Nucleus accumbens (tissue), 56 donors: ENCODE measurements at regions not wholly inside any gene's neighbourhood (a gene's known extent, or its start where the extent isn't known, plus 50 kb on each side); places are given as distances from the start of the nearest gene placed in this dataset.
"Not testable (repeated sequence)": the region's sequence is repeated elsewhere in the genome, so short reads cannot be mapped to it uniquely, and the experiment has no call there.

ENCODE experiments used
- DNase-seq, 56 donors: peaks; one replicate each; lab custom pipeline; 2025; lab: John Stamatoyannopoulos, UW

DNA sequence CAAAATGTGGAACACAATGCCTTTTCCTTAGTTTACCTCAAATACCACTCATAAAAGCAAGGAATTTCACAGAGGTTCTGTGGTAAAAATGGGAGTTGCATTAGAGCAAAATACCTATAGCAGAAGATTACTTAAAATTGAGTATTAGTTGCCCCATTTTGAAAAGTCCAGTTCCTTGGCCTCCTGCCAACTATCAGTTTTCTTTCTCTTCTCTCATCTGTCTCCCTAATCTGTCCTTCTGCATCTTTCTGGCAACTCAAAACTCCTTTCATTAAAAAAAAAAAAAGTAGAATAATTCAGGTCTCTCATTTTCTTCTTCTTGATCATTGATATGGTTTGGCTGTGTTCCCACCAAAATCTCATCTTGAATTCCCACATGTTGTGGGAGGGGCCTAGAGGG lies 127.3 kb downstream of the ATP23 start:
- no peak for DNase-seq

DNA sequence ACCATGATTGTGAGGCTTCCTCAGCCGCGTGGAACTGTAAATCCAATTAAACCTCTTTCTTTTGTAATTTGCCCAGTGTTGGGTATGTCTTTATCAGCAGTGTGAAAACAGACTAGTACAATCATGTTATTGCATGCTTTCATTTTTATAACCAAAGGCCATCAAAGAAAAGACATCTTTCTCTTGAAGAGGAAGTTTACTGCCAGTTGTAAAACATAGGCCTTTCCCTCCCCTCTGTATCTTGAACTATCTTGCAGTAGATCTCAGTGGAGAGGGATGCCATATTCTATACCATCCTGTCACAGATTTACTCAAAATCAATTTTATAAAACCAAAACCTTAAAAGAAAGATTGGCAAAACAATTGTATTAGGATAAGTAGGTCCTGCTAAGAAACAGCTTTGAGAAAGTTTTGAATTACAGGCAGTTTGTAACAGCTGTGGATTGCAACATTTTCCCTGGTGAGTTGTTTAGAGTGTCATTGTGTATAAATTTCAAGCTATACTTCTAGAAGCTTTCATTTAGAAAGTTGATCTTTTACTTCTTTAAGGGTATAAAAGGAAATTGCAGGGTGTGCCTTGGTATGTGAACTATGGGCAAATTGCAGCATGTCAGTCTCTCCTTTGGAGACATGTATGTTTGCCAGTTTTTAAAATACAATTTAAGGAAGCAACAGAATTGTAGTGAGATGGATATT lies 128.0 kb downstream of the ATP23 start:
- no peak for DNase-seq

DNA sequence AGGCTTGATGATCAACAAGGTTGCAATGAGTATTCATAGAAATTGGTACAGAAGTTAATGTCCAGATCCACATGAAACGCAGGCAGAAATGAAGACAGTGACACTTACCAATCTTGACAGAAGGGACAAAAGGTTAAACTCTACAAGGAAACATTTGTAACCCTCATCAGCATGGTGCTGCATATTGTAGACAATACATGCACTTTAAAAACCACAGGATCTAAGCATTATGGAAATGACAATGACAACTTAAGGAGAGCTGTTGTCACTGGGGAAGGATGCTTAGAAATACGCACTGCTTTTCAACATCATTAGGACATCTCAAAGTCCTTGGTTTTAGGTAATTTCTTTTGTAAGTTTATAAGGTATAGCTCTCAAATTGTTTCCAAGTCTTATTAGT lies 130.6 kb downstream of the ATP23 start:
- no peak for DNase-seq

DNA sequence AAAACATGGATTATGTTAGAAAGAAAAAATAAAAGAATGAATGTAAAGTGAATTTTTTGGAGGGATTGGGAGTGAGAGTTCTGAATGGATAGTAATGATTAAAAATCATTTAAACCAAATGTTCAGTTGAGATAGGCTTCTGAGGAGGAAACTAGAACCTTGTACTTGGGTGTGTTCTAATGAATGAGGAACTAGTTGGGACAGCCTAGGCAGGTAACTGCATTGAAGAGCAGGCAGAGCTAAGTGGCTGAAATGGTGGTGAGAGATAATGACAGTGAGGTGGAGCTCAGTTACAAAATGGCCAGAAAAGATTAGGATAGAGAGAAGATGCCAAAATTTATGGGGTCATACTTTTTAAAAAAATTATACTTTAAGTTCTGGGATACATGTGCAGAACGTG lies 132.9 kb downstream of the ATP23 start:
- no peak for DNase-seq

DNA sequence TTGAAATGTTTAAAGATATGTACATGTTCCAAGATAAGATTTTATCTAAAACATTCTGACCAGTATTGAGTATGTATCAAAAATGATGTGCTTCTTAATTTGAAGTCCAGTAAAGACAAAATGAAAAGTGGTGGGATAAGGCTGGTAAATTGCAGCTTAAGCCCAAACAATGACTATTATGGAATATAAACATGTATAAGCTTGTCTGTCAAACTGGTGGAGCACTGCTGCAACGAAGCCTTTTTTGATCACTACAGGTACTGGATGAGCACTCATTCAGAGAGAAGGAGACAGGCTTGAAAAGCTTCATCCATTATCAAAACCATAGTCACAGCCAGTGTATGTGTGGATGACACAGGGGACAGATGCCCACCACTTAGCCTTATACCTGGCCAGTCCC lies 138.4 kb downstream of the ATP23 start:
- no peak for DNase-seq

DNA sequence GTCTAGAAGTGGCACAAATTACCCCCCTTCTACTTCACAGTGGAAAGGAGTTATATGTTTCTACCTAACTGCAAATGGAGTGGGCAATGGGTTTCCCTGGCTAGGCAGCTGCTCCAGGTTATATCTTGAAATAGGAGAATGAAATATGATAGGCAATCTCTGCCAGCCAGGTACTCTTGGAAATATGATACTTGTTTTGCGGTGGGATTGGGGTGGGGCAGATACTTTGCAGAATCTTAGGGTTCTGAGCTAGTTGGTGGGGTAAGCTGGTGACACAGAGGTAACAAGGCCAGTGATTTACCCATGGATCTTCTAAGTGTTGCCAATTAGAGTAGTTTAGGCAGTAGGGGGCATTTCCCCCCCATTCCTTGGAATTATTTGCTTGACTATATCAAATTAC lies 140.1 kb downstream of the ATP23 start:
- no peak for DNase-seq

- no peak for DNase-seq
These were observed 141.6 kb downstream of the ATP23 start for GRCh38 chr12:58082996-58083395.

DNA sequence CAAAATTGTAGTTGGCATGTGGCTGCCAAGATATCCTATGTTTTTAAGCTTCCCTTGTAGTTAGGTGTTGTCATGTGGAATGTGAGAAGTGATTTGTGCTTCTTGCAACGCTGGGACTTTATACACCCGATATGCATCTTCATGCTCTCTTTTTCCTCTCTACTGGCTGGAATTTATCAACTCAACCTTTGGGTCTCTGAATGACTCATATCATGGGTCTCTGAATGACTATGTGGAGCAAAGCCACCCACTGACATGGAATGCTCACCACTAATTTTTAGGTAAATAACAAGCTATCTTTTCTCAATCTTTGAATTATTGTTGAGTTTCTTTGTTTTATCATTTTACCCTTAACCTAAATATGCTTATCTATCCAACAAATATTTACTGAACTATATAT lies 144.6 kb downstream of the ATP23 start:
- no peak for DNase-seq

GRCh38 chr12:58086930-58087329 lies 145.6 kb downstream of the ATP23 start:
- DNase-seq = no peak

GRCh38 chr12:58087423-58088127 lies 146.2 kb downstream of the ATP23 start:
- DNase-seq = no peak

GRCh38 chr12:58089588-58089987 lies 148.2 kb downstream of the ATP23 start:
- DNase-seq = no peak

DNA sequence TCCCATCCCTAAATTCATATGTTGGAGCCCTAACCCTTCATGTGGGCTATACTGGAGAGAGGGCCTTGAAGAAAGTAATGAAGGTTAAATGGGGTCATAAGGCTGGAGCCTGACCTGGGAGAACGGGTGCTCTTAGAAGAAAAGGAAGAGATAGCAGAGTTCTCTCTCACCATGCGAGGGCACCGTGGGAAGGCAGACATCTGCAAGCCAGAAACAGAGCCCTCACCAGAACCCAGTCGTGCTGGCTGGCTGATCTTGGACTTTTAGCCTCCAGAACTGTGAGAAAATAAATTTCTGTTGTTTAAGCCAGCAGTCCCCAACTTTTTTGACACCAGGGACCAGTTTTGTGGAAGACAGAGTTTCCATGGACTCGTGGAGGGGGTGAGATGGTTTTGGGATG lies 149.3 kb downstream of the ATP23 start:
- no peak for DNase-seq

DNA sequence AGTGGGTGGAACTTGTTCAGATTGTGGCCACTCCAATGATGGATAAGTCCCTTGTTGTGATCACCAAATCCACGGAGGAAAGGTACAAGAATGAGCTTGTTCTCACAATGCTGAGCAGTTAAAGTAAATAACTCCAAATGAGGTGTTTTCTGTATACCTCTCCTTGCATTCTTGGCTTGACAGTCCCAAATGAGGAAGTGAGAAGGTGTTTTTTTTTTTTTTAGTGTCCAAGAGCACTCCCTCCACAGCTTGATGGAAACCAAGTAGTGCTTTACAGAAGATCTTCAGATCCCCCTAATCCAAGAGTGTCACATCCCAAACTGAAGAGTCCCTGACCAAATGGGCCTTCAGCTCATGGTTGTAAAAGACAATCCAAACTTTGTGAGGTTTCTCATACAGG lies 153.6 kb downstream of the ATP23 start:
- no peak for DNase-seq

DNA sequence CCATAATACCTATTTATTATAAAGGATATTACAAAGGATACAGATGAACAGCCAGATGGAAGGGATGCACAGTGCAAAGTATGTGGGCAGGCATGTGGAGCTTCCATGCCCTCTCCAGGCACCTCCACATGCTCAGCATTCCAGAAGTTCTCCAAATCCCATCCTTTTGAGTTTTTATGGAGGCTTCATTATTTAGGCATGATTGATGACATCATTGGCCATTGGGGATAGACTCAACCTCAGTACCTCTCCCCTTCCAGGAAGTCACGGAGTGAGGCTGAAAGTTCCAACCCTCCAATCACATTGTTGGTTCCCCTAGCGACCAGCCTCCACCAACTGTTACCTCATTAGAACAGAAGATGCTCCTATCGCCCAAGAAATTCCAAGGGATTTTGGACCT lies 156.4 kb downstream of the ATP23 start:
- DNase-seq = no peak

GRCh38 chr12:58099476-58099875 lies 158.1 kb downstream of the ATP23 start:
- DNase-seq = no peak

GRCh38 chr12:58104351-58104755 lies 163.0 kb downstream of the ATP23 start:
- DNase-seq = no peak

- no peak for DNase-seq
These were observed 164.1 kb downstream of the ATP23 start for GRCh38 chr12:58105225-58106119.

- peak in 1 of 56 donors; percentile 2 for DNase-seq
These were observed 164.8 kb downstream of the ATP23 start for GRCh38 chr12:58106195-58106594.

DNA sequence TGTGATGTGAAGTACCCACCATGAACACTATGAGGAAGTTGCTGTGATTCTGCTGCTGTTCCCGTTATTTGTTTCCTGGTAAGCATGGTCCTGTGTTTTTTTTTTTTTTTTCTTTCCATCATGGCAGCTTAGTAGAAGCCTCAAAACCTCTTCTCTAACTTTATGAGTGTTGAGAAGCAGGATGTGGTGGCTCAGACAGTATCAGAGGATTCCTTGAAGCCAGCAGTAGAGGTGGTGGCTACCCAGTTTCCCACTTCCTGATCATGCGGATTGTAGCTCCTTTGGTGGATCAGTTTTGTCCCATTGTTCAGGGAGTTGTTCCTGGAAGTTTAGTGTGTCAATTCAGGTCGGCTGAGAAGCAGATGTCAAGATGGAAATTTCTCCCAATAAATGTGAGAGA lies 175.8 kb downstream of the ATP23 start:
- DNase-seq = no peak

- DNase-seq = no peak
These were observed 176.3 kb downstream of the ATP23 start for GRCh38 chr12:58117667-58118066.

DNA sequence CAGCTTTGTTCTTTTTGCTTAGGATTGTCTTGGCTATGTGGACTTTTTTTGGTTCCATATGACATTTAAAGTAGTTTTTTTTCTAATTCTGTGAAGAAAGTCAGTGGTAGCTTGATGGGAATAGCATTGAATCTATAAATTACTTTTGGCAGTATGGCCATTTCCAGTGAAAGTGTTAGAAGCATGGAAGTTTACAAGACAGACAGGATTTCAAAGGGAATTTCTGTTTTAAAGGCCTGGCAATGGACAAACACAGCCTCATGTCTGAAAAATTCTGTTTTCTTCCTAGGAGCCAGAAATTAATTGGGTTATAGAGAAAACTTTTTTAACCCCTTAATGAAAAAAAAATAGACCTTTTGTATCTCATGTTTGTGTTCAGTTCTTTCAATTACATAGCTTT lies 184.4 kb downstream of the ATP23 start:
- not testable (repeated sequence) for DNase-seq
